HL-60/S4 treated with phorbol 12-myristate 13-acetate at 8.2 ng/mL for 4 days and 3 days (cell line): ENCODE measurements at regions not wholly inside any gene's neighbourhood (a gene's known extent, or its start where the extent isn't known, plus 50 kb on each side); places are given as distances from the start of the nearest gene placed in this dataset.
"Not testable (repeated sequence)": the region's sequence is repeated elsewhere in the genome, so short reads cannot be mapped to it uniquely, and the experiment has no call there.

ENCODE experiments used
- in situ Hi-C: fragments of 300-500 bp; cut with MboI; formaldehyde crosslinking; loops from 2 replicates; pipeline ENCODE4 v1.15.0; 2022; ENCODE audit warnings: low sequenced_read_pairs

DNA sequence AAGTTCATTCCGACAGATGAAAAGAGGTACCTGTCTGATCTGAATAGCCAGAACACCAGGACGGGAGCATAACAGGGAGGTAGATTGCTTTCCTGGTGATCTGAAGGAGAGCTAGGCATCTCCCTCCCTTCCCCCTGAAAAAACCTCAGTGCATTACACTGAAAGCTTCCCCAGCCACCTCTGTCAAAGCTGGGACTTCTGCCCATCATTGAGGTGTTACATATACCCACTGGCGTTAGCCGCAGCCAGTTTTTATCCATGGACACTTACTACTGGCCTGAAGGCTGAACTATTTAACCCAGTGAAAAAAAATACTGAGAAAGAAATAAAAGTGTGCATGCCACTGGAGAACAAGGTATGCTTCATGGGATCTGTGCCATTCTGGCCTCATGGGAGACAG lies 568.3 kb upstream of the ADAMTS5 start:
- in situ Hi-C loops: no loop called here

GRCh38 chr21:27534206-27534605 lies 567.3 kb upstream of the ADAMTS5 start:
- in situ Hi-C loops: no loop called here

DNA sequence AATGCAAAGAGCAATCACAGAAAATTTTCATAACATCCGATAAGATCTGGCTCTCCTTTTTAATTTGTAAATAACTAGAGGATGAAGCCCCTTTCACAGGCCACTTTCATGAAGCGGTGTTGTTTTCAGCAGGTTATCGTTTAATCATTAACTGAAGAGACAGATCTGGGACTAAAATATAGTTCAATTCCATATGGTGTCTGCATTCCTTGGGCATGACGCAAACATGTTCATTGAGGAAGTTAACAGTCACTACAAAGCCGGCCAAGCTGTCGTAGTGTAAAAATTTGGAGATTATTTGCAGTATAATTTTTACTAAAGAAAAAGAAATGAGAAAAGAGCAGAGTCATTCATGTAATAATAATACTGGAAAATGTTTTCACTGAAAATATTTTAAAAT lies 565.2 kb upstream of the ADAMTS5 start:
- in situ Hi-C loops: no loop called here

DNA sequence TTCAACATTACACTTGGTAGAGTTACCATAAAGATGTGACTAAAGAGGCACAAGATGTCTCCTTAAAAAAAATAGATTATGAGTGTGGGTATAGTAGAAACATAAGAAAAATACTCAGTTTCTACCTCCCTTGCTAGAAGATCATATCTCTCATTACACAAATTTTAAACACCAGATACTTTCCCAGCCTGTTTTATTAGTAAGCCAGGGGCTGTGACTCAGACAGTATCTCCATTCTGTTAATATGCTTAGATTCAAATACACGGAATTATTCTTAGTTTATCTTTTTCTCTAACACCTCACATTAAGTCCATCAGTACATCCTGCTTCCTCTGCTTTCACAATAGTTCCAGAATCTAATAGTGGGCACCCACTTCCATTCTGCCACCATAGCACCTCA lies 561.8 kb upstream of the ADAMTS5 start:
- in situ Hi-C loops: no loop called here

DNA sequence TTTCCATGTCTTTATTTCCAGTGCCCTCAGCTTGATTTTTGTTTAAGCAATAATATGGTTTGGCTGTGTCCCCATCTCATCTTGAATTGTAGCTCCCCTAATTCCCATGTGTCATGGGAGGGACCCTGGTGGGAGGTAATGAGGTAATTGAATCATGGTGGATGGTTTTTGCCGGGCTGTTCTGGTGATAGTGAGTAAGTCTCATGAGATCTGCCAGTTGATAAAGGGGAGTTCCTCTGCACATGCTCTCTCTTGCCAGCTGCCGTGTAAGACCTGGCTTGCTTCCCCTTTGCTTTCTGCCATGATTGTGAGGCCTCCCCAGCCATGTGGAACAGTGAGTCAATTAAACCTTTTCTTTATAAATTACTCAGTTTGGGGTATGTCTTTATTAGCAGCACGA lies 559.6 kb upstream of the ADAMTS5 start:
- in situ Hi-C loops: no loop called here

DNA sequence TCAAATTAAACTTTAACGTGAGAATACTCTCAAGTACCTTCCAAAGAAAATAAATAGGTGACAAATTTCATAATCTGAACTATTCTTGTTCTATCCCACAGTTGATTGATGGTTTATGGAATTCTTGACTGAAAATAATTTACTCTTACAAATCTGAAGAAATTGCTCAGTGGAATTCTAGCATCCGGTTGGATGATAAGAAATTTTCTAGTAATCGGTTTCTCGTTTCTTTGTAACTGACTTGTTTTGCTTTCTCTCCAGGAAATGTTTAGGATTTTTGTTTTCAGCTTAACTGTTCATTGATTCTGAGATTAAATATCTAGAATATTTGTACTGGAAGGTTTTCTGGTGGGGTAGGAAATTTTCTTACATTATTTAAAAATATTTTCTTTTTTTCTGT lies 558.9 kb upstream of the ADAMTS5 start:
- in situ Hi-C loops: no loop called here

GRCh38 chr21:27519361-27519760 lies 552.5 kb upstream of the ADAMTS5 start:
- in situ Hi-C loops: no loop called here

GRCh38 chr21:27517177-27517576 lies 550.3 kb upstream of the ADAMTS5 start:
- in situ Hi-C loops: not testable (repeated sequence)

DNA sequence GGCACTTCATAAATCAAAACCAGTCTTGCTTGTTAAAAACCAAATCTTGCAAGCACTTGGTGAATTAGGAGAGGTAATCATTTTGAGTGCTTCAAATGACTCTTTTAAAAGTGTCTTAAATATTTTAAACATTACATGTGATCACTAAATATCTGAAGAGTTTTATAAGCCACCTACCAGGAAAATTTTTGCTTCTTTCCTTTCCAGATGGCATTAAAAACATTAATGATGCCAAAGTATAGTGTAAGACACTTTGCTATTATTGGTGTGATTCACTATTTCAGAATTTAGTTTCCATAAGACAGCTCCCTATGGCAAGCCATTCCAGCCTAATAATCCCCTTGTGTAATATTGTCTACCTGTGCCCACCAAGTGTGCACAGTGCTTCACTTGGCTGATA lies 548.8 kb upstream of the ADAMTS5 start:
- in situ Hi-C loops: no loop called here

- in situ Hi-C loops: no loop called here
Observed at GRCh38 chr21:27513825-27514224, 546.9 kb upstream of the ADAMTS5 start.

GRCh38 chr21:27513016-27513415 lies 546.1 kb upstream of the ADAMTS5 start:
- in situ Hi-C loops: no loop called here

DNA sequence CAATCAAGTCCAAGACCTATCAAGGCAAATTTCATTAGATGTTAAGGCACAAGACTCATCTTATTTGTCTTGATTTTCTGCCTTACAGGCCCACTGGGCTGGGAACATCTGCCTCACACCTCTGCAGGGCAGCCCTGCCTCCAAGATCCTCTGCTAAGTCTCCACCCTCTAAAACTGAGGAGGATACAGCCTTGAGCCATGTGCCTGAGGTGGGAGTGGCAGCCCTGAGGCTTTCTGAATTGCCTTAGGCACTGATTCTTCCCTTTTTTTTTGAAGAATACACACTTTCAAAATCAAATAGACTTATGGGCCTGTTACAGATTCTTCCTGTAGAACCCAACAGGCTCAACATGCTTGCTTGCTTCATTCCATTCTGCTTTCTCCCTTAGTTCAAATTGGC lies 544.3 kb upstream of the ADAMTS5 start:
- in situ Hi-C loops: no loop called here

GRCh38 chr21:27507695-27508094 lies 540.8 kb upstream of the ADAMTS5 start:
- in situ Hi-C loops: no loop called here

GRCh38 chr21:27505516-27505915 lies 538.6 kb upstream of the ADAMTS5 start:
- in situ Hi-C loops: no loop called here

GRCh38 chr21:27502801-27503200 lies 535.9 kb upstream of the ADAMTS5 start:
- in situ Hi-C loops: no loop called here

GRCh38 chr21:27498025-27498424 lies 531.1 kb upstream of the ADAMTS5 start:
- in situ Hi-C loops: no loop called here

- in situ Hi-C loops: no loop called here
Observed at GRCh38 chr21:27495836-27496235, 528.9 kb upstream of the ADAMTS5 start.

GRCh38 chr21:27493542-27493941 lies 526.7 kb upstream of the ADAMTS5 start:
- in situ Hi-C loops: no loop called here

GRCh38 chr21:27487676-27488075 lies 520.8 kb upstream of the ADAMTS5 start:
- in situ Hi-C loops: no loop called here

DNA sequence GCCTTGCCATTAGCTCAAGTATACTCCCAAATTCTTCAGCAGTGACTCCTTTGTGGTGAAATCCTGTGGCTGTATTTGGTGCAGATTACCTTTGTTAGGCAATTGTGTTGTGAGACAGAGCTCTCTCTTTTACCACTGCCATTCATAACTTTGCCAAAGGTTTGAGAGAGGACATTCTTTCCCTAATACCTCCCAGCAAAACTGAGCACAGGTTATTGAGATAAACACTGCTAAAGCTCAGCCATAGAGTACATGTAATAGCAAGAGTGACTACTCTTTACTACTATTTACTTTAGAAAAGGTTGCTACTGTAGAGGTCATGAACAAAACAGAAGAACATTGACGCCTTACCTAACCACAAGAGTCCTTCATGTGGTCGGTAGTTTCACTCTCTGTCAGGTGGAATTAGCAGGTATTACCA lies 514.0 kb upstream of the ADAMTS5 start:
- in situ Hi-C loops: no loop called here

- in situ Hi-C loops: no loop called here
Observed at GRCh38 chr21:27477296-27477695, 510.4 kb upstream of the ADAMTS5 start.

DNA sequence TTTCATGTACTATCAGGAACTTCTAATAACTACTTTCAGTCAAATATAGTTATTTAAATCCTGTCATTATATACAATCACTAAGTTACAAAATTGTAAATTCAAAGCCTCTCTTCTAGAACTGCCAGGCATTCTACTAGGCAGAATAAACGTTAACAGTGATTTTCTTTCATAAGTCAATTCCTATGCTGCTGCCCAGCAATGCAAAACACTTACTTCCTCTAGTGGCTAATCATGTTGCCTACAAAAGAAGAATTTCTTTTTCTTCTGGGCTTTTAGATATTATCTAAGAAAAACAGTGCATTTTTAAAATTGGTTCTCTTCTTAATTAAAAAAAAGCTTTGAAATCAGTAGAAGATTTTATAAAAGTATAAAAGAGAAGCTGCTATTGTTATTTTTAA lies 509.8 kb upstream of the ADAMTS5 start:
- in situ Hi-C loops: no loop called here

DNA sequence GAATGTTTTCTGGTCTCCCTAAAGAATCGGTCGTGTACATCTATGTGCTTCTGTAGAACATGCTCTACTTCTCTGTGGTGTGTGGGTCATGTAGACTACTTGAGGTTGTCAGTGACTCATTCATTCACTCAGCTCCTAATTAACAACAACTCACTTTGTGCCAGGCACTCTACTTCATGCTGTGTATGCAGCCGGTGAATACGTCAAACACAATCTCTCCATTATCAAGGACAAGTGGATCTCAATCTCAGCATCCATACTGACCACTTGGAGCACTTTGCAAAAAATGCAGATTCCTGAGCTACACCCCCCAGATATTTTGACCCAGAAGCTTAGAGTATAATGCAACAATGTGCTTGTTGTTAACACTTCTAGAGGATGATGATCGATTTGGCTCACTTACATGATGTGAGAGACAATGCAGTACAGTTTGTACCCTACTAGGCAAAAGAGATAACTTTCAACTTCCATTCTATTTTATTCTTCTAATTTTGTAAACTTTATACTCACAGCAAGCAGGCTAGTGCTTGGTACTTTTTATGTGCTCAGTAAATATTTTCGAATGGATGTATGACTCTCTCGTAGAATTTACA lies 508.6 kb upstream of the ADAMTS5 start:
- in situ Hi-C loops: no loop called here

- in situ Hi-C loops: no loop called here
Observed at GRCh38 chr21:27467366-27467765, 500.5 kb upstream of the ADAMTS5 start.
